ENCODE measurements at regions not wholly inside any gene's neighbourhood (a gene's known extent, or its start where the extent isn't known, plus 50 kb on each side); places are given as distances from the start of the nearest gene placed in this dataset.

- TF ChIP-seq, protein P1, sequence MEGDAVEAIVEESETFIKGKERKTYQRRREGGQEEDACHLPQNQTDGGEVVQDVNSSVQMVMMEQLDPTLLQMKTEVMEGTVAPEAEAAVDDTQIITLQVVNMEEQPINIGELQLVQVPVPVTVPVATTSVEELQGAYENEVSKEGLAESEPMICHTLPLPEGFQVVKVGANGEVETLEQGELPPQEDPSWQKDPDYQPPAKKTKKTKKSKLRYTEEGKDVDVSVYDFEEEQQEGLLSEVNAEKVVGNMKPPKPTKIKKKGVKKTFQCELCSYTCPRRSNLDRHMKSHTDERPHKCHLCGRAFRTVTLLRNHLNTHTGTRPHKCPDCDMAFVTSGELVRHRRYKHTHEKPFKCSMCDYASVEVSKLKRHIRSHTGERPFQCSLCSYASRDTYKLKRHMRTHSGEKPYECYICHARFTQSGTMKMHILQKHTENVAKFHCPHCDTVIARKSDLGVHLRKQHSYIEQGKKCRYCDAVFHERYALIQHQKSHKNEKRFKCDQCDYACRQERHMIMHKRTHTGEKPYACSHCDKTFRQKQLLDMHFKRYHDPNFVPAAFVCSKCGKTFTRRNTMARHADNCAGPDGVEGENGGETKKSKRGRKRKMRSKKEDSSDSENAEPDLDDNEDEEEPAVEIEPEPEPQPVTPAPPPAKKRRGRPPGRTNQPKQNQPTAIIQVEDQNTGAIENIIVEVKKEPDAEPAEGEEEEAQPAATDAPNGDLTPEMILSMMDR (IDR thresholded peaks at IDR 0.05) = no peak
- no peak for TF ChIP-seq POLR2A (IDR thresholded peaks at IDR 0.05)
Measured at GRCh38 chr18:59820663-59821062, 79.1 kb upstream of the PMAIP1 start.
